ENCODE measurements at regions not wholly inside any gene's neighbourhood (a gene's known extent, or its start where the extent isn't known, plus 50 kb on each side); places are given as distances from the start of the nearest gene placed in this dataset.
"Not testable (repeated sequence)": the region's sequence is repeated elsewhere in the genome, so short reads cannot be mapped to it uniquely, and the experiment has no call there.

DNA sequence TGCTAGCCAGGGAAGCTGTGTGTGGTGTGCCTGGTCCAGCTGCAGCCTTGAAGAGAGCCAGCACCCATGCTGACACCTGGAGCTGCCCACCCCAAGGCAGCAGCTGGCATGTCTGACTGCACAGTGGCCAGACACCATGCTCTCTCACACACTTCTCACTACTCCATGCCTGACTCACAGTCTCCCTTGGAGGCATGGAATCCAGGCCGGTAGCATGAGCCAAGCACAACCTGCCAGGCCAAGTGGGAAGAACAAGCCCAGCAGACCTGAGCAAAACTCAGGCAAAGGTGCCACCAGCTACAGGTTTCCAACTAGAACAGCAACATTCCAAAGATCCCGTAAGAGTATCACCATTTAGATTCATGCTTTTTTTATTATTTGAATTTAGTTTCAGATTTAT is 625.3 kb upstream of the LRRTM4 start:
- Histone ChIP-seq H3K36me3 (ENCODE audit: control insufficient read depth in 3 of 3, insufficient read depth in 3 of 3, low read length in 3 of 3) (no peaks in the 10 kb centered on the region), H3K4me3 (ENCODE audit: low read length in 3 of 3) (no peak overlapping the region), H3K27ac (ENCODE audit: low read depth, low read length) (no peak overlapping the region), H3K4me1 (ENCODE audit: control insufficient read depth in 3 of 3, insufficient read depth in 3 of 3, low read length in 3 of 3) (no peaks in the 10 kb centered on the region), H3K27me3 (ENCODE audit: control insufficient read depth in 3 of 3, insufficient read depth in 3 of 3, low read length in 3 of 3) (no peaks in the 10 kb centered on the region), H3K9ac (ENCODE audit: low read depth in 1 of 3, low read length in 3 of 3) (no peak overlapping the region), H3K9me3 (ENCODE audit: control insufficient read depth in 3 of 3, low read length in 3 of 3) (no peaks in the 10 kb centered on the region)

- Histone ChIP-seq H3K4me3 (ENCODE audit: low read length in 3 of 3) (no peak overlapping the region), H3K4me1 (ENCODE audit: control insufficient read depth in 3 of 3, insufficient read depth in 3 of 3, low read length in 3 of 3) (no peaks in the 10 kb centered on the region), H3K36me3 (ENCODE audit: control insufficient read depth in 3 of 3, insufficient read depth in 3 of 3, low read length in 3 of 3) (no peaks in the 10 kb centered on the region), H3K27me3 (ENCODE audit: control insufficient read depth in 3 of 3, insufficient read depth in 3 of 3, low read length in 3 of 3) (no peaks in the 10 kb centered on the region), H3K27ac (ENCODE audit: low read depth, low read length) (no peak overlapping the region), H3K9me3 (ENCODE audit: control insufficient read depth in 3 of 3, low read length in 3 of 3) (no peaks in the 10 kb centered on the region), H3K9ac (ENCODE audit: low read depth in 1 of 3, low read length in 3 of 3) (no peak overlapping the region)
These were observed 632.4 kb upstream of the LRRTM4 start for GRCh38 chr2:78154586-78154985.

DNA sequence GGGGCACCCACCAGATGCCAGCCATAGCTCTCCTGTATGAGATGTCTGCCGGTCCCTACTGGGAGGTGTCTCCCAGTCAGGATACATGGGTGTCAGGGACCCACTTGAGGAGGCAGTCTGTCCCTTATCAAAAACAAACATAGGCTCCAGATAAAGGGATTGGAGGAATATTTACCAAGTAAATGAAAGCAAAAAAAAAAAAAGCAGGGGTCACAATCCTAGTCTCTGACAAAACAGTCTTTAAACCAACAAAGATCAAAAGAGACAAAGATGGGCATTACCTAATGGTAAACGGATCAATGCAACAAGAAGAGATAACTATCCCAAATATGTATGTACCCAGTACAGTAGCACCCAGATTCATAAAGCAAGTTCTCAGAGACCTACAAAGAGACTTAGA is 640.0 kb upstream of the LRRTM4 start:
- no peak overlapping the region for H3K9ac ChIP-seq (ENCODE audit: low read depth in 1 of 3, low read length in 3 of 3)
- no peak overlapping the region for H3K4me3 ChIP-seq (ENCODE audit: low read length in 3 of 3)
- no peaks in the 10 kb centered on the region for H3K9me3 ChIP-seq (ENCODE audit: control insufficient read depth in 3 of 3, low read length in 3 of 3)
- H3K27me3 ChIP-seq (ENCODE audit: control insufficient read depth in 3 of 3, insufficient read depth in 3 of 3, low read length in 3 of 3) = no peaks in the 10 kb centered on the region
- H3K36me3 ChIP-seq (ENCODE audit: control insufficient read depth in 3 of 3, insufficient read depth in 3 of 3, low read length in 3 of 3) = no peaks in the 10 kb centered on the region
- no peak overlapping the region for H3K27ac ChIP-seq (ENCODE audit: low read depth, low read length)
- no peaks in the 10 kb centered on the region for H3K4me1 ChIP-seq (ENCODE audit: control insufficient read depth in 3 of 3, insufficient read depth in 3 of 3, low read length in 3 of 3)

- H3K27me3 ChIP-seq (ENCODE audit: control insufficient read depth in 3 of 3, insufficient read depth in 3 of 3, low read length in 3 of 3) = not testable (repeated sequence)
These were observed 650.0 kb upstream of the LRRTM4 start for GRCh38 chr2:78172157-78172556.

GRCh38 chr2:78175645-78176044 is 653.5 kb upstream of the LRRTM4 start:
- Histone ChIP-seq H3K27ac (ENCODE audit: low read depth, low read length) (no peak overlapping the region), H3K4me3 (ENCODE audit: low read length in 3 of 3) (no peak overlapping the region), H3K4me1 (ENCODE audit: control insufficient read depth in 3 of 3, insufficient read depth in 3 of 3, low read length in 3 of 3) (no peaks in the 10 kb centered on the region), H3K9ac (ENCODE audit: low read depth in 1 of 3, low read length in 3 of 3) (no peak overlapping the region), H3K27me3 (ENCODE audit: control insufficient read depth in 3 of 3, insufficient read depth in 3 of 3, low read length in 3 of 3) (no peaks in the 10 kb centered on the region), H3K9me3 (ENCODE audit: control insufficient read depth in 3 of 3, low read length in 3 of 3) (no peaks in the 10 kb centered on the region), H3K36me3 (ENCODE audit: control insufficient read depth in 3 of 3, insufficient read depth in 3 of 3, low read length in 3 of 3) (no peaks in the 10 kb centered on the region)

More at GRCh38 chr2:78172157-78172556, 650.0 kb upstream of the LRRTM4 start:
- H3K27ac ChIP-seq (ENCODE audit: low read depth, low read length); H3K36me3 ChIP-seq (ENCODE audit: control insufficient read depth in 3 of 3, insufficient read depth in 3 of 3, low read length in 3 of 3); H3K9ac ChIP-seq (ENCODE audit: low read depth in 1 of 3, low read length in 3 of 3); H3K9me3 ChIP-seq (ENCODE audit: control insufficient read depth in 3 of 3, low read length in 3 of 3); H3K4me3 ChIP-seq (ENCODE audit: low read length in 3 of 3); H3K4me1 ChIP-seq (ENCODE audit: control insufficient read depth in 3 of 3, insufficient read depth in 3 of 3, low read length in 3 of 3): not testable (repeated sequence)

- Histone ChIP-seq H3K9ac (ENCODE audit: low read depth in 1 of 3, low read length in 3 of 3) (no peak overlapping the region), H3K27me3 (ENCODE audit: control insufficient read depth in 3 of 3, insufficient read depth in 3 of 3, low read length in 3 of 3) (no peaks in the 10 kb centered on the region), H3K27ac (ENCODE audit: low read depth, low read length) (no peak overlapping the region), H3K4me3 (ENCODE audit: low read length in 3 of 3) (no peak overlapping the region), H3K9me3 (ENCODE audit: control insufficient read depth in 3 of 3, low read length in 3 of 3) (no peaks in the 10 kb centered on the region), H3K36me3 (ENCODE audit: control insufficient read depth in 3 of 3, insufficient read depth in 3 of 3, low read length in 3 of 3) (no peaks in the 10 kb centered on the region), H3K4me1 (ENCODE audit: control insufficient read depth in 3 of 3, insufficient read depth in 3 of 3, low read length in 3 of 3) (no peaks in the 10 kb centered on the region)
These were observed 678.9 kb upstream of the LRRTM4 start for GRCh38 chr2:78201064-78201575.

GRCh38 chr2:78202366-78202765 is 680.2 kb upstream of the LRRTM4 start:
- Histone ChIP-seq H3K9me3 (ENCODE audit: control insufficient read depth in 3 of 3, low read length in 3 of 3) (no peaks in the 10 kb centered on the region), H3K27me3 (ENCODE audit: control insufficient read depth in 3 of 3, insufficient read depth in 3 of 3, low read length in 3 of 3) (no peaks in the 10 kb centered on the region), H3K9ac (ENCODE audit: low read depth in 1 of 3, low read length in 3 of 3) (no peak overlapping the region), H3K4me3 (ENCODE audit: low read length in 3 of 3) (no peak overlapping the region), H3K36me3 (ENCODE audit: control insufficient read depth in 3 of 3, insufficient read depth in 3 of 3, low read length in 3 of 3) (no peaks in the 10 kb centered on the region), H3K4me1 (ENCODE audit: control insufficient read depth in 3 of 3, insufficient read depth in 3 of 3, low read length in 3 of 3) (no peaks in the 10 kb centered on the region), H3K27ac (ENCODE audit: low read depth, low read length) (no peak overlapping the region)

- no peaks in the 10 kb centered on the region for H3K27me3 ChIP-seq (ENCODE audit: control insufficient read depth in 3 of 3, insufficient read depth in 3 of 3, low read length in 3 of 3)
- no peaks in the 10 kb centered on the region for H3K9me3 ChIP-seq (ENCODE audit: control insufficient read depth in 3 of 3, low read length in 3 of 3)
- no peak overlapping the region for H3K9ac ChIP-seq (ENCODE audit: low read depth in 1 of 3, low read length in 3 of 3)
- H3K36me3 ChIP-seq (ENCODE audit: control insufficient read depth in 3 of 3, insufficient read depth in 3 of 3, low read length in 3 of 3) = no peaks in the 10 kb centered on the region
- no peaks in the 10 kb centered on the region for H3K4me1 ChIP-seq (ENCODE audit: control insufficient read depth in 3 of 3, insufficient read depth in 3 of 3, low read length in 3 of 3)
- no peak overlapping the region for H3K27ac ChIP-seq (ENCODE audit: low read depth, low read length)
- H3K4me3 ChIP-seq (ENCODE audit: low read length in 3 of 3) = no peak overlapping the region
These were observed 681.0 kb upstream of the LRRTM4 start for GRCh38 chr2:78202986-78203670.

DNA sequence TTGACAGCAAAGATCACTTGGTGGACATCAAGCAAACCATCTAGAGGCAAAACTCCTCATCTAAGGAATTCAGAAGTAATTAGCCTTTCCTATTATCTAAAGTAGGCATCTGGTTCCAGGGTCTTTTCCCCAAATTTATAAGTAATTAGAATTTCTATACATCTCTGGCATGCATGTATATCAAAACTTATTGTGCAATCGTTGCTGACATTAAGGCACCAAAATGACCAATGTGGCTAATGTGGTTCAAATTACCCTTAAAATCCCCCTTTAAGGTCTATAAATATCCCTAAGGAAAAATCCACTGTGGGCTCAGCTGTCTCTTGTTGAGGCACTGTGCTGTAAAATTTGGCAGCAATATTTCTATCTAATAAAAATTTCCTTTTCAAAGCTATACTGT is 695.9 kb upstream of the LRRTM4 start:
- Histone ChIP-seq H3K9me3 (ENCODE audit: control insufficient read depth in 3 of 3, low read length in 3 of 3) (no peaks in the 10 kb centered on the region), H3K27ac (ENCODE audit: low read depth, low read length) (no peak overlapping the region), H3K4me1 (ENCODE audit: control insufficient read depth in 3 of 3, insufficient read depth in 3 of 3, low read length in 3 of 3) (no peaks in the 10 kb centered on the region), H3K9ac (ENCODE audit: low read depth in 1 of 3, low read length in 3 of 3) (no peak overlapping the region), H3K36me3 (ENCODE audit: control insufficient read depth in 3 of 3, insufficient read depth in 3 of 3, low read length in 3 of 3) (no peaks in the 10 kb centered on the region), H3K27me3 (ENCODE audit: control insufficient read depth in 3 of 3, insufficient read depth in 3 of 3, low read length in 3 of 3) (no peaks in the 10 kb centered on the region), H3K4me3 (ENCODE audit: low read length in 3 of 3) (no peak overlapping the region)

- H3K4me3 ChIP-seq (ENCODE audit: low read length in 3 of 3) = no peak overlapping the region
- no peak overlapping the region for H3K9ac ChIP-seq (ENCODE audit: low read depth in 1 of 3, low read length in 3 of 3)
- no peaks in the 10 kb centered on the region for H3K36me3 ChIP-seq (ENCODE audit: control insufficient read depth in 3 of 3, insufficient read depth in 3 of 3, low read length in 3 of 3)
- H3K27me3 ChIP-seq (ENCODE audit: control insufficient read depth in 3 of 3, insufficient read depth in 3 of 3, low read length in 3 of 3) = no peaks in the 10 kb centered on the region
- H3K9me3 ChIP-seq (ENCODE audit: control insufficient read depth in 3 of 3, low read length in 3 of 3) = no peaks in the 10 kb centered on the region
- no peaks in the 10 kb centered on the region for H3K4me1 ChIP-seq (ENCODE audit: control insufficient read depth in 3 of 3, insufficient read depth in 3 of 3, low read length in 3 of 3)
- no peak overlapping the region for H3K27ac ChIP-seq (ENCODE audit: low read depth, low read length)
These were observed 715.5 kb upstream of the LRRTM4 start for GRCh38 chr2:78237704-78238103.
